ENCODE measurements at regions not wholly inside any gene's neighbourhood (a gene's known extent, or its start where the extent isn't known, plus 50 kb on each side); places are given as distances from the start of the nearest gene placed in this dataset.
"Not testable (repeated sequence)": the region's sequence is repeated elsewhere in the genome, so short reads cannot be mapped to it uniquely, and the experiment has no call there.

GRCh38 chr5:108536321-108536720 lies 154.4 kb upstream of the FBXL17 start:
- ATAC-seq (ENCODE audit: insufficient read depth, low read depth) (no peak), DNase-seq (no peak)
- TF ChIP-seq CTCF (IDR thresholded peaks at IDR 0.05; ENCODE audit: borderline replicate concordance, extremely low read depth, low read length, poor library complexity, severe bottlenecking): no peak
- TF ChIP-seq EZH2 (IDR thresholded peaks at IDR 0.05; ENCODE audit: borderline replicate concordance, low read depth, low read length, severe bottlenecking): no peak
- no peaks in the 10 kb centered on the region for H4K20me1 ChIP-seq (ENCODE audit: insufficient read depth, low read length)
- H3K27me3 ChIP-seq (ENCODE audit: insufficient read depth, low read length, poor library complexity): no peaks in the 10 kb centered on the region
- H3K4me1 ChIP-seq (ENCODE audit: insufficient read depth, low read length): no peaks in the 10 kb centered on the region
- H3K36me3 ChIP-seq (ENCODE audit: insufficient read depth, low read length): no peaks in the 10 kb centered on the region
- H3K27ac ChIP-seq (ENCODE audit: low read length): no peak overlapping the region
- H3K4me3 ChIP-seq (ENCODE audit: low read depth in 1 of 2, low read length in 2 of 2): no peak overlapping the region
- no peaks in the 10 kb centered on the region for H3K9me3 ChIP-seq (ENCODE audit: insufficient read depth, low read length, severe bottlenecking)
- H3K4me2 ChIP-seq (ENCODE audit: insufficient read depth, low read length): no peak overlapping the region
- no peaks in the 10 kb centered on the region for H3K79me2 ChIP-seq (ENCODE audit: insufficient read depth, low read length)
- H2AFZ ChIP-seq (ENCODE audit: low read depth, low read length): no peak overlapping the region
- no peak overlapping the region for H3K9ac ChIP-seq (ENCODE audit: low read depth, low read length)

- not testable (repeated sequence) for H2AFZ ChIP-seq (ENCODE audit: low read depth, low read length); H3K4me3 ChIP-seq (ENCODE audit: low read depth in 1 of 2, low read length in 2 of 2); DNase-seq; H3K27me3 ChIP-seq (ENCODE audit: insufficient read depth, low read length, poor library complexity); H3K27ac ChIP-seq (ENCODE audit: low read length); H3K36me3 ChIP-seq (ENCODE audit: insufficient read depth, low read length); H3K4me1 ChIP-seq (ENCODE audit: insufficient read depth, low read length); H3K9ac ChIP-seq (ENCODE audit: low read depth, low read length); H3K9me3 ChIP-seq (ENCODE audit: insufficient read depth, low read length, severe bottlenecking); H4K20me1 ChIP-seq (ENCODE audit: insufficient read depth, low read length); H3K4me2 ChIP-seq (ENCODE audit: insufficient read depth, low read length); H3K79me2 ChIP-seq (ENCODE audit: insufficient read depth, low read length); ATAC-seq (ENCODE audit: insufficient read depth, low read depth)
These were observed 150.2 kb upstream of the FBXL17 start for GRCh38 chr5:108532129-108532445.

GRCh38 chr5:108531367-108532128 lies 149.7 kb upstream of the FBXL17 start:
- H3K27me3 ChIP-seq (ENCODE audit: insufficient read depth, low read length, poor library complexity): no peaks in the 10 kb centered on the region
- no peak for DNase-seq
- no peak overlapping the region for H2AFZ ChIP-seq (ENCODE audit: low read depth, low read length)
- no peak overlapping the region for H3K4me3 ChIP-seq (ENCODE audit: low read depth in 1 of 2, low read length in 2 of 2)
- no peak overlapping the region for H3K9ac ChIP-seq (ENCODE audit: low read depth, low read length)
- H3K79me2 ChIP-seq (ENCODE audit: insufficient read depth, low read length): no peaks in the 10 kb centered on the region
- H3K36me3 ChIP-seq (ENCODE audit: insufficient read depth, low read length): no peaks in the 10 kb centered on the region
- H3K4me2 ChIP-seq (ENCODE audit: insufficient read depth, low read length): no peak overlapping the region
- H3K9me3 ChIP-seq (ENCODE audit: insufficient read depth, low read length, severe bottlenecking): peaks cover 3% of the 10 kb centered on the region
- H4K20me1 ChIP-seq (ENCODE audit: insufficient read depth, low read length): no peaks in the 10 kb centered on the region
- ATAC-seq (ENCODE audit: insufficient read depth, low read depth): no peak
- no peak for TF ChIP-seq CTCF (IDR thresholded peaks at IDR 0.05; ENCODE audit: borderline replicate concordance, extremely low read depth, low read length, poor library complexity, severe bottlenecking)
- TF ChIP-seq EZH2 (IDR thresholded peaks at IDR 0.05; ENCODE audit: borderline replicate concordance, low read depth, low read length, severe bottlenecking): no peak
- H3K4me1 ChIP-seq (ENCODE audit: insufficient read depth, low read length): no peaks in the 10 kb centered on the region
- no peak overlapping the region for H3K27ac ChIP-seq (ENCODE audit: low read length)

GRCh38 chr5:108530706-108531105 lies 148.8 kb upstream of the FBXL17 start:
- no peak for DNase-seq
- Histone ChIP-seq H4K20me1 (ENCODE audit: insufficient read depth, low read length) (no peaks in the 10 kb centered on the region), H3K9ac (ENCODE audit: low read depth, low read length) (no peak overlapping the region), H3K27ac (ENCODE audit: low read length) (no peak overlapping the region), H3K4me2 (ENCODE audit: insufficient read depth, low read length) (no peak overlapping the region), H2AFZ (ENCODE audit: low read depth, low read length) (no peak overlapping the region), H3K9me3 (ENCODE audit: insufficient read depth, low read length, severe bottlenecking) (peaks cover 4% of the 10 kb centered on the region), H3K4me1 (ENCODE audit: insufficient read depth, low read length) (no peaks in the 10 kb centered on the region), H3K36me3 (ENCODE audit: insufficient read depth, low read length) (no peaks in the 10 kb centered on the region), H3K79me2 (ENCODE audit: insufficient read depth, low read length) (no peaks in the 10 kb centered on the region), H3K27me3 (ENCODE audit: insufficient read depth, low read length, poor library complexity) (no peaks in the 10 kb centered on the region), H3K4me3 (ENCODE audit: low read depth in 1 of 2, low read length in 2 of 2) (no peak overlapping the region)
- no peak for ATAC-seq (ENCODE audit: insufficient read depth, low read depth)
- no peak for TF ChIP-seq EZH2 (IDR thresholded peaks at IDR 0.05; ENCODE audit: borderline replicate concordance, low read depth, low read length, severe bottlenecking)
- TF ChIP-seq CTCF (IDR thresholded peaks at IDR 0.05; ENCODE audit: borderline replicate concordance, extremely low read depth, low read length, poor library complexity, severe bottlenecking): no peak
